Mucosa of rectum (tissue), 2 donors: ENCODE measurements at regions not wholly inside any gene's neighbourhood (a gene's known extent, or its start where the extent isn't known, plus 50 kb on each side); places are given as distances from the start of the nearest gene placed in this dataset.

Experiments used
- H3K27ac ChIP-seq, 2 donors: one replicate each; pipeline ENCODE4 v1.7.0; 2013; ENCODE audit warnings: inconsistent platforms in 2 of 2, low read depth in 2 of 2, low read length in 2 of 2
- H3K27me3 ChIP-seq, 2 donors: one replicate each; pipeline ENCODE4 v1.7.0; 2013; ENCODE audit warnings: low read length in 2 of 2; ENCODE audit not compliant: control insufficient read depth in 2 of 2, insufficient read depth in 2 of 2
- H3K36me3 ChIP-seq, 2 donors: one replicate each; pipeline ENCODE4 v1.7.0; 2013; ENCODE audit warnings: low read length in 2 of 2; ENCODE audit not compliant: control insufficient read depth in 2 of 2, insufficient read depth in 2 of 2
- H3K4me1 ChIP-seq, 2 donors: one replicate each; pipeline ENCODE4 v1.7.0; 2013; ENCODE audit warnings: low read length in 2 of 2, mild to moderate bottlenecking in 1 of 2; ENCODE audit not compliant: control insufficient read depth in 2 of 2, insufficient read depth in 2 of 2
- H3K4me3 ChIP-seq, 2 donors: one replicate each; pipeline ENCODE4 v1.7.0; 2013; ENCODE audit warnings: low read length in 2 of 2
- H3K9ac ChIP-seq, 2 donors: one replicate each; pipeline ENCODE4 v1.7.0; 2013; ENCODE audit warnings: low read length in 2 of 2, low read depth in 1 of 2, mild to moderate bottlenecking in 1 of 2
- H3K9me3 ChIP-seq, 2 donors: one replicate each; pipeline ENCODE4 v1.7.0; 2013; ENCODE audit warnings: low read length in 2 of 2; ENCODE audit not compliant: control insufficient read depth in 2 of 2
- donor health status: healthy.
- donor health status: Normal muscosa, but diverticular disease.

DNA sequence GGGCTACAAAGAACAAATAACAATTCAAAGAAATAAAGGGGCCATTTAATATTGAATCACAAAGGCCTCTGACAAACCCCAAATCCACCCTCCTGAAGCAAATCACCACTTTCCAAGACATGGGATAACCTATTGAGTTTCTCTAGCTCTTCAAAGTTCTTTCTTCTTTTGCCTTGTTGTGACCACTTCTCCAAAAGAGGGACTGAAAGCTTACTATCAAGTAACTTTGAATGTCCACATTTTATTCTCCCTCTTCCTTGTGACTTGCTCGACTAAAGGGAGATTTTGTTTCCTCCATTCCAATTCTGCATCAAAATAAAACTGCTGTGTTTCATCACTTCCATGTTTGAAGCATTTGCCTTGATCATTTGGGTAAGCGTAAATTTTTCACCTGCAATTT, 166.6 kb upstream of the SLC7A11 start:
- Histone ChIP-seq H3K4me3 (no peak overlapping the region), H3K9me3 (no peaks in the 10 kb centered on the region), H3K36me3 (no peaks in the 10 kb centered on the region), H3K9ac (no peak overlapping the region), H3K27ac (no peak overlapping the region), H3K4me1 (no peaks in the 10 kb centered on the region), H3K27me3 (no peaks in the 10 kb centered on the region)

DNA sequence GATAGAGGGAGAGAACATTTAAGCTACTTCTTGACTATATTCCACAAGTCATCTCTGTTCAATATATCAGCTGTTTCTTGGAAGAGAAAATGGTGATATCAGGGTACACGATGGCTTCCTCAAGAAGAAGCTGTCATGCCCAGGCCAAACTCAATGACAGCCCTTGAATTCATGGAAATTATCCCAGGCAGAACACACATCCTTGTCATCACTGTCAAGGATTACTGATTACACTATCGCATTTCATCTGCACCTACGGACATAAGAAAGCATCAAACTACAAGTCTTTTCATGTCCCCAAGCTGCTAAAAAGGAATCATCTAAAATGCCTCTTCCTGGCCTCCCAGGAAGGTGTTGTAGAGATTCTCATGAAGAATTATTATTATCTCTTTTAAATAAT, 165.2 kb upstream of the SLC7A11 start:
- no peak overlapping the region for H3K4me3 ChIP-seq
- H3K9me3 ChIP-seq: no peaks in the 10 kb centered on the region
- no peak overlapping the region for H3K27ac ChIP-seq
- H3K36me3 ChIP-seq: no peaks in the 10 kb centered on the region
- H3K27me3 ChIP-seq: no peaks in the 10 kb centered on the region
- no peaks in the 10 kb centered on the region for H3K4me1 ChIP-seq
- H3K9ac ChIP-seq: no peak overlapping the region

DNA sequence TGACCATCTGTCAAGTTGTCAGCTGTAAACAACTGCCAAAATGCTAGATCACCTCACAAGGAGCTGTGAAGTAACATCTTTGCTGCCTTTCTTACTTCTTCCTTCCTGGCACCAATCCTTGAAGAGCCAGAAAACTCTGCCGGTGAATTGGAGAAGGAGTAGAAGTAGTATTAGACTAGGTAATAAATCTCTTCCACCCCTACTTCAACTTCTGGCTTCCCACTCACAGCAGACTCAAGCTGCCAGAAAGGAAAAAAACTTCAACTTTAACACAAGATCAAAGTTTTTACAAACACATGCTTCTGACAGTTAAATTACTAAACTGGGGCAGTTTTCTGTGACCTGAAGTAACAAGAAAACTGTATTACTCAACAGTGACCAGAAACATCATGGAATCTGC, 164.7 kb upstream of the SLC7A11 start:
- Histone ChIP-seq H3K27me3 (no peaks in the 10 kb centered on the region), H3K27ac (no peak overlapping the region), H3K9ac (no peak overlapping the region), H3K4me3 (no peak overlapping the region), H3K36me3 (no peaks in the 10 kb centered on the region), H3K4me1 (no peaks in the 10 kb centered on the region), H3K9me3 (no peaks in the 10 kb centered on the region)

DNA sequence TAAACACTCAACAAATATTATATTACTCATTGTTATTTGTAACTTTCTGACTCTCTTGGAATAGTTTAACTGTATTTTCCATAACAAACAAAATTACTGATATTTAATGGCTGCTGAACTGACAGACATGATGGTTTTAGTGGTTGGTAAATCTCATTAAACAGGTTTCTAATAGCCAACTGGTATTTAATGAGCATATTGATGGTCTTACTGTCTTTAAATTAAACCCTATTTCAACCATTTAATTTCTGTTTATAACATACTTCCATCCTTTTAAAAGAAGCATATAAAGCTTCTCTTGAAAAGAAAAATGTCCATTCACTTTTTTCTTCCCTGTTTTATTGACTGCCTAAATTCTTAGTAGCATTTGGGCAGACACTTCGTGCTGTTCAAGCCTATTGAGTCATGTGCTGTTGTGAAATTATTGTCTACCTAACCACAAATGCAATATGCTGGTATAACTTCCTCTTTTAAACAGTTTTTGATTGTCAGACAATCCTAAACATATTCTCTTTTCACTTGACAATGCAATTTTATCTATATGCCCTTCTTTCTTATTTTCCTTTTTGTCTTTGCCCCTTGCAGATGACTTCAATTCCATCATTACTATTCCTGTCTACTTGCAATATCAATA, 163.9 kb upstream of the SLC7A11 start:
- no peaks in the 10 kb centered on the region for H3K27me3 ChIP-seq
- no peak overlapping the region for H3K4me3 ChIP-seq
- no peak overlapping the region for H3K27ac ChIP-seq
- H3K9ac ChIP-seq: no peak overlapping the region
- no peaks in the 10 kb centered on the region for H3K4me1 ChIP-seq
- no peaks in the 10 kb centered on the region for H3K36me3 ChIP-seq
- no peaks in the 10 kb centered on the region for H3K9me3 ChIP-seq

DNA sequence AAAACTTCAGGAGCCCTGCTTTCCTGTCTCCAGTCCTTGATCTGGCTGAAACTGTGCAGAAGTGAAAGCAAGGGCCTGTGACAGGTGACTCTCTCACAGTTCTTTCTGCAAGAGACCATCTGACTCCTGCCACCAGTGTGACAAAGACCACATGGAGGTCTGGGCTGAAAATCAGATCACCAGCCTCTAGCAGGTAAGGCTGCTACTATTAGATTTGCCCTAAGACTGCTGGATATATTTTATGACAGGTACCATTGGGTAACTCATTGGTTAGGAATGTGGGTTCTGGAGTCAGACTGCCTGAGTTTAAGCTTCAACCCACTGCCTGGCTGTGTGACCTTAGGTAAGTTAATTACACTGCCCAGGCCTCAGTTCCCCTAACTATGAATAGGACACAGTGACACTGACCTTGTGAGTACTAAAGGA, 163.3 kb upstream of the SLC7A11 start:
- Histone ChIP-seq H3K9ac (no peak overlapping the region), H3K27ac (no peak overlapping the region), H3K36me3 (no peaks in the 10 kb centered on the region), H3K9me3 (no peaks in the 10 kb centered on the region), H3K27me3 (no peaks in the 10 kb centered on the region), H3K4me3 (no peak overlapping the region), H3K4me1 (no peaks in the 10 kb centered on the region)

DNA sequence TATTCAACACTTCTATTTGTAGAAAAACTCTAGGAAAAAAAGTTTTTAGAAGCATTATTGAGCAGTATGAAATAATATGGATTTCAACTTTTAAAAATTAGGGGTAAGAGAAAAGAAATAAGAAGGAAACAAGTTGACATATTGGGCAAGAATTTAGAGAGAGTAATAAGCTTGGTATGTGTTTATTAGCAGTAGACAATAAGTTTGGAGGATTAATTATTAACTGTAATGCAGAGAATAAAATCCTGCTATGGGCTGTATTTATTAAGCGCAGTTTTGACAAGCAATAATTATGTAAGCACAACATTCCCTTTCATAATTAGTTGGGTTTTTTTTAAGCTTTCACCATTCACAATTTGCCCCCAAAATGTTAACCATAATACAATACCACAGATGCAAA, 162.7 kb upstream of the SLC7A11 start:
- H3K27me3 ChIP-seq: no peaks in the 10 kb centered on the region
- no peak overlapping the region for H3K4me3 ChIP-seq
- H3K9ac ChIP-seq: no peak overlapping the region
- no peak overlapping the region for H3K27ac ChIP-seq
- no peaks in the 10 kb centered on the region for H3K4me1 ChIP-seq
- H3K36me3 ChIP-seq: no peaks in the 10 kb centered on the region
- H3K9me3 ChIP-seq: no peaks in the 10 kb centered on the region

DNA sequence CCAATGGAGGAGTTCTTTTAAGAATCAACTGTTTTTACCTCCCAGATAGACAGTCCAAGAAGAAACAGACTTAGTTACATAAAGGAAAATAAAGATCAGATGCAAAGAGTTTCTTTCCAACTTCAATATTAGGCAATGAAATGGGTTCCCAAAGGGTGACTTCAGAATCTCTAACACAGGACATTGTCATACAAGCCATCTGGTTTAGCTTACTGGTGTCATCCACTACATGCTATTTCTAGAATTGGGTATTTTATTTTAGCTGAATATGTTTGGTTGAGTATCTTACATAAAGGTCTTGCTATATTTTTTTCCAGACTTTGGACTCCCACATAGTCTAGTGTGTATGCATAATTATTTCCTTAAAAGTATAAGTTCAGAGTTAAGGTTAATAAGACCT, 162.1 kb upstream of the SLC7A11 start:
- H3K9me3 ChIP-seq: no peaks in the 10 kb centered on the region
- H3K4me3 ChIP-seq: no peak overlapping the region
- no peaks in the 10 kb centered on the region for H3K4me1 ChIP-seq
- no peak overlapping the region for H3K27ac ChIP-seq
- no peak overlapping the region for H3K9ac ChIP-seq
- H3K27me3 ChIP-seq: no peaks in the 10 kb centered on the region
- no peaks in the 10 kb centered on the region for H3K36me3 ChIP-seq

DNA sequence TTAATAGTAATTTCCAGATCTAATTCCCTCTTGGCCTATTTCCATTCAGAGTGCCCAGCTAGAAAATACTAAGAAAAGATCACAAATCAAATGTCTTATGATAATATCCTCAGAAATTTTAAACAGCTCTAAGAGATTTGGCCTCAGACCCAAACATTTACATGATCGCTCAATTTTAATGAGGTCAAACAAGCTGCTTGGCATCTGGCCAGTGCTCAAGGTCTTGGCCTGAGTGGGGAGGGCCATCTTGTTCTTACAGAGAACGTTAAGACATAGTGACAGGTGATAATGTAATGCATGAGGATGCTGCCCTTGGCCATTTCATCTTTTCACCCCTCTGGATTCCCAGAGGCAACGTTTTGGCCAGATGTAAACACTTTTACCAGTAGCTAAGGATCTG, 159.2 kb upstream of the SLC7A11 start:
- H3K4me1 ChIP-seq: no peaks in the 10 kb centered on the region
- H3K27ac ChIP-seq: no peak overlapping the region
- no peaks in the 10 kb centered on the region for H3K9me3 ChIP-seq
- H3K4me3 ChIP-seq: no peak overlapping the region
- H3K27me3 ChIP-seq: no peaks in the 10 kb centered on the region
- no peak overlapping the region for H3K9ac ChIP-seq
- H3K36me3 ChIP-seq: no peaks in the 10 kb centered on the region

DNA sequence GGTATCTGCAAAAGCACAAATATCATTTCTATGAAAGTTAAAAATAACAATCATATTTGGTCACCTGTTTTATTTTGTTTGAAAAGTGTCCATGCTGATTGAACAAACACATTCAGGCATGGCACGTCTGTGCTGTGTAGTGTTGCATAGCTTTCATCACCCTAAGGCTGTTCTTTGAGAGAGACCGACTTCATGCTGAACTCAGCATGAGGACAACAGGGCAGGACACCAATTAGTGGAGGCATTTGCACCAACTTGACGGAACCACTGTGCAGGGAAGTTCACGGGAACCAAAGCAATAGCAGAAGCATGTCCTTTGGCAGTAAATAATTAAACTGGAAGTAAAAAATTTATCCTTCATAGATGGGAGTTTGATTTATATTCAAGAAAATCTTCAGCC, 158.4 kb upstream of the SLC7A11 start:
- Histone ChIP-seq H3K27ac (no peak overlapping the region), H3K27me3 (no peaks in the 10 kb centered on the region), H3K9ac (no peak overlapping the region), H3K9me3 (no peaks in the 10 kb centered on the region), H3K4me3 (no peak overlapping the region), H3K36me3 (no peaks in the 10 kb centered on the region), H3K4me1 (no peaks in the 10 kb centered on the region)

DNA sequence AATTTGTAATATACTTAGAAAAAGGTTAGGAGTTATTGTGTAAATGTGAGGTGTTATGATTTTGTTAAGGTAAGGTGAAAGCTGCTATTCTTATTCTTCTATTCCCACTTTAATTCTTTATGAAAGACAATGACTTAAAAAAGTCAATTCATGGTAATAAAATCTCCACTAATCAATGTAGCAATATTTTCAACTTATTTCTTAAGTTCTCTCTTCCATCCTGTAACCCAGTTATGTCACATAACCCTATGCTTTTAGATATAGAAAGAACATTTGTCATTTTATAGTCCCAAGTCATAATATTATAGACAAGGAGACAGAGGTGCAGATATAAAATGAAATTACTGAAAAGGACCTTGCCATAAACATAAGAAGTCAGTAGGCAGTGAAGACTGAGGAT, 157.9 kb upstream of the SLC7A11 start:
- Histone ChIP-seq H3K27ac (no peak overlapping the region), H3K4me3 (no peak overlapping the region), H3K9ac (no peak overlapping the region), H3K4me1 (no peaks in the 10 kb centered on the region), H3K36me3 (no peaks in the 10 kb centered on the region), H3K27me3 (no peaks in the 10 kb centered on the region), H3K9me3 (no peaks in the 10 kb centered on the region)

DNA sequence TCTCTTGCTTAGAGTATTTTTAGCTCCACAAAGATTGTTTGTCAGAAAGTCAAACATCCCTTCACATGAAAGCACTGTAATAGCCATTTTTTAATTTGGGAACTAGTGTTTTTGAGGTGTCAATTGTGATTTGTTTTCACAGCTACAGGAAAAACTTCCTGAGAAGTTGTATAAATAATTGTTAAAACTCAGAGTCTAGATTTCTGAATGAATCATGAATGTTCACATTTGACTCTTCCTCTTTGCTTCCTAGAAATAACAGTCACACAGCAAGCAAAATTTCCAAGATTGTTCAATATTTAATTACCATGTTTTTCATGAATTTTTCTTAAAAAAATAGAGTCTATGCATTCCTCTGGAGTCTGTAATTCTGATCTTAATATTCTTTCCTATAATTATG, 156.9 kb upstream of the SLC7A11 start:
- H3K36me3 ChIP-seq: no peaks in the 10 kb centered on the region
- no peak overlapping the region for H3K9ac ChIP-seq
- H3K4me1 ChIP-seq: no peaks in the 10 kb centered on the region
- no peak overlapping the region for H3K27ac ChIP-seq
- no peaks in the 10 kb centered on the region for H3K9me3 ChIP-seq
- no peaks in the 10 kb centered on the region for H3K27me3 ChIP-seq
- no peak overlapping the region for H3K4me3 ChIP-seq
